Right cardiac atrium (tissue), 5 donors: ENCODE measurements at regions not wholly inside any gene's neighbourhood (a gene's known extent, or its start where the extent isn't known, plus 50 kb on each side); places are given as distances from the start of the nearest gene placed in this dataset.

Source experiments
- ATAC-seq, 2 donors: fragments of 200-7000 bp; cut with Tn5 transposase; one replicate each; pipeline versions ENCODE4 v1.8.0 to v1.9.1; 2020; ENCODE audit warnings: moderate library complexity in 2 of 2, mild to moderate bottlenecking in 1 of 2
- DNase-seq, 3 donors: peaks; one replicate each; pipeline ENCODE4 v3.0.0-alpha.2; 2020
- H3K27ac ChIP-seq: one replicate; pipeline ENCODE4 v1.5.1; 2013; ENCODE audit warnings: mild to moderate bottlenecking, low read length, control low read depth, moderate library complexity
- H3K27me3 ChIP-seq: one replicate; pipeline ENCODE4 v1.6.1; 2013; ENCODE audit not compliant: control insufficient read depth, insufficient read depth
- H3K4me1 ChIP-seq: one replicate; pipeline ENCODE4 v1.6.1; 2013; ENCODE audit warnings: low read length; ENCODE audit not compliant: control insufficient read depth, insufficient read depth
- H3K4me3 ChIP-seq: one replicate; pipeline ENCODE4 v1.5.1; 2013; ENCODE audit warnings: low read length, control low read depth
- H3K9me3 ChIP-seq: one replicate; pipeline ENCODE4 v1.6.1; 2013; ENCODE audit warnings: low read length; ENCODE audit not compliant: control insufficient read depth
- WGBS: extraction: QIAGEN DNeasy Blood & Tissue Kit; methylation state at CpG from one replicate; pipeline ENCODE4 v1.1.7; 2013; 5-methylcytosine and 5-hydroxymethylcytosine counted together
- intact Hi-C, 4 donors: fragments of 100-400 bp; cut with DNase I; formaldehyde crosslinking; loops; one replicate each; pipeline versions ENCODE4 v1.11.0 to v1.14.0; 2022 to 2023
- donor health status: healthy with polysubstance abuse.
- donor health status: DM: no; HTN: yes; CAD: no.
- donor health status: DM: no; HTN: no; CAD: no.
- donor health status: DM: no; HTN: yes; CAD: no; lungs with severe emphysema.
- donor health status: DM: yes; HTN: yes; CAD: no.

- H3K9me3 ChIP-seq = no peaks in the 10 kb centered on the region
- intact Hi-C loops = no loop called here
- no peaks in the 10 kb centered on the region for H3K27me3 ChIP-seq
- no peak overlapping the region for H3K27ac ChIP-seq
- no peaks in the 10 kb centered on the region for H3K4me1 ChIP-seq
- DNase-seq (no peak), ATAC-seq (no peak)
- 89% methylated on average over 7 of the region's 7 CpGs for WGBS
- H3K4me3 ChIP-seq = no peak overlapping the region
Measured at GRCh38 chr5:98268162-98268860, 505.2 kb upstream of the RGMB start.

- ATAC-seq (no peak), DNase-seq (no peak)
- intact Hi-C loops = no loop called here
- no peaks in the 10 kb centered on the region for H3K4me1 ChIP-seq
- H3K27ac ChIP-seq = no peak overlapping the region
- 81% methylated on average over 1 of the region's 1 CpG for WGBS
- no peak overlapping the region for H3K4me3 ChIP-seq
- H3K27me3 ChIP-seq = no peaks in the 10 kb centered on the region
- no peaks in the 10 kb centered on the region for H3K9me3 ChIP-seq
Measured at GRCh38 chr5:98275980-98276379, 497.5 kb upstream of the RGMB start.

GRCh38 chr5:98282521-98282920, 490.9 kb upstream of the RGMB start:
- H3K4me3 ChIP-seq = no peak overlapping the region
- no peaks in the 10 kb centered on the region for H3K4me1 ChIP-seq
- ATAC-seq = no peak
- H3K27ac ChIP-seq = no peak overlapping the region
- no peak for DNase-seq
- intact Hi-C loops = no loop called here
- H3K9me3 ChIP-seq = no peaks in the 10 kb centered on the region
- no peaks in the 10 kb centered on the region for H3K27me3 ChIP-seq
- 85% methylated on average over 1 of the region's 1 CpG for WGBS

- no peak for ATAC-seq
- intact Hi-C loops = no loop called here
- Histone ChIP-seq H3K4me1 (no peaks in the 10 kb centered on the region), H3K27me3 (no peaks in the 10 kb centered on the region), H3K9me3 (no peaks in the 10 kb centered on the region), H3K4me3 (no peak overlapping the region), H3K27ac (no peak overlapping the region)
- no peak for DNase-seq
- 91% methylated on average over 3 of the region's 3 CpGs for WGBS
Measured at GRCh38 chr5:98292496-98292895, 481.0 kb upstream of the RGMB start.

GRCh38 chr5:98296426-98296825, 477.0 kb upstream of the RGMB start:
- Histone ChIP-seq H3K27me3 (no peaks in the 10 kb centered on the region), H3K4me3 (no peak overlapping the region), H3K9me3 (no peaks in the 10 kb centered on the region), H3K4me1 (no peaks in the 10 kb centered on the region), H3K27ac (no peak overlapping the region)
- WGBS = 75% methylated on average over 3 of the region's 3 CpGs
- DNase-seq (no peak), ATAC-seq (no peak)
- intact Hi-C loops = no loop called here

GRCh38 chr5:98299435-98299834, 474.0 kb upstream of the RGMB start:
- no peaks in the 10 kb centered on the region for H3K27me3 ChIP-seq
- H3K9me3 ChIP-seq = no peaks in the 10 kb centered on the region
- no peak for DNase-seq
- no peak overlapping the region for H3K4me3 ChIP-seq
- H3K4me1 ChIP-seq = no peaks in the 10 kb centered on the region
- intact Hi-C loops = no loop called here
- 87% methylated on average over 2 of the region's 2 CpGs for WGBS
- ATAC-seq = no peak
- H3K27ac ChIP-seq = no peak overlapping the region

- no peak overlapping the region for H3K4me3 ChIP-seq
- H3K4me1 ChIP-seq = no peaks in the 10 kb centered on the region
- no peaks in the 10 kb centered on the region for H3K27me3 ChIP-seq
- DNase-seq (no peak), ATAC-seq (no peak)
- intact Hi-C loops = no loop called here
- 37% methylated on average over 2 of the region's 2 CpGs for WGBS
- H3K27ac ChIP-seq = no peak overlapping the region
- H3K9me3 ChIP-seq = no peaks in the 10 kb centered on the region
Measured at GRCh38 chr5:98301547-98301946, 471.9 kb upstream of the RGMB start.

GRCh38 chr5:98307811-98308210, 465.7 kb upstream of the RGMB start:
- Histone ChIP-seq H3K27ac (no peak overlapping the region), H3K27me3 (no peaks in the 10 kb centered on the region), H3K4me1 (no peaks in the 10 kb centered on the region), H3K4me3 (no peak overlapping the region), H3K9me3 (no peaks in the 10 kb centered on the region)
- ATAC-seq = no peak
- DNase-seq = no peak
- intact Hi-C loops = no loop called here
- 76% methylated on average over 2 of the region's 2 CpGs for WGBS

GRCh38 chr5:98308231-98308630, 465.2 kb upstream of the RGMB start:
- WGBS = 92% methylated on average over 1 of the region's 1 CpG
- intact Hi-C loops = no loop called here
- ATAC-seq (no peak), DNase-seq (no peak)
- H3K4me3 ChIP-seq = no peak overlapping the region
- H3K9me3 ChIP-seq = no peaks in the 10 kb centered on the region
- H3K27ac ChIP-seq = no peak overlapping the region
- H3K27me3 ChIP-seq = no peaks in the 10 kb centered on the region
- H3K4me1 ChIP-seq = no peaks in the 10 kb centered on the region

- Histone ChIP-seq H3K9me3 (no peaks in the 10 kb centered on the region), H3K27ac (no peak overlapping the region), H3K4me1 (no peaks in the 10 kb centered on the region), H3K27me3 (no peaks in the 10 kb centered on the region), H3K4me3 (no peak overlapping the region)
- WGBS = 64% methylated on average over 4 of the region's 4 CpGs
- DNase-seq (no peak), ATAC-seq (no peak)
- intact Hi-C loops = no loop called here
Measured at GRCh38 chr5:98308960-98309359, 464.5 kb upstream of the RGMB start.

- H3K27ac ChIP-seq = no peak overlapping the region
- intact Hi-C loops = no loop called here
Measured at GRCh38 chr5:98309785-98310598, 463.5 kb upstream of the RGMB start.

More at GRCh38 chr5:98309785-98310598, 463.5 kb upstream of the RGMB start:
- no peaks in the 10 kb centered on the region for H3K27me3 ChIP-seq
- H3K4me3 ChIP-seq = no peak overlapping the region
- no peaks in the 10 kb centered on the region for H3K4me1 ChIP-seq
- peak; percentile 50 to 90 for ATAC-seq
- 38% methylated on average over 7 of the region's 7 CpGs for WGBS
- H3K9me3 ChIP-seq = no peaks in the 10 kb centered on the region
- no peak for DNase-seq
